Adrenal gland (tissue), 5 donors: ENCODE measurements at regions not wholly inside any gene's neighbourhood (a gene's known extent, or its start where the extent isn't known, plus 50 kb on each side); places are given as distances from the start of the nearest gene placed in this dataset.

Source experiments
- CTCF ChIP-seq, 6 experiments: fragments of 450-650 bp in 4 of 6; fragments of 200-600 bp in 2 of 6; sonication (generic) in 1 of 6; IDR thresholded peaks; 1 replicate in 5 of 6; 2 replicates in 1 of 6; pipeline versions ENCODE4 v1.5.1 to v1.8.0; 2016 to 2021; ENCODE audit warnings: antibody characterized with exemption in 6 of 6, mild to moderate bottlenecking in 2 of 6, moderate library complexity in 1 of 6
- POLR2A ChIP-seq, 2 donors: fragments of 450-650 bp; IDR thresholded peaks; one replicate each; pipeline ENCODE4 v1.6.1; 2017; ENCODE audit warnings: antibody characterized with exemption in 2 of 2, mild to moderate bottlenecking in 2 of 2, moderate library complexity in 1 of 2
- donor health status: DM: no; HTN: no; CAD: no.

- TF ChIP-seq POLR2A (IDR thresholded peaks at IDR 0.05) (no peak), CTCF (IDR thresholded peaks at IDR 0.05) (no peak)
Observed at GRCh38 chr18:27378431-27379095, 193.5 kb upstream of the CHST9 start.
